Myocyte (in vitro differentiated cells): ENCODE measurements at regions not wholly inside any gene's neighbourhood (a gene's known extent, or its start where the extent isn't known, plus 50 kb on each side); places are given as distances from the start of the nearest gene placed in this dataset.

Experiments
- DNase-seq: peaks from one replicate; pipeline ENCODE4 v3.0.0-alpha.2; 2012; ENCODE audit warnings: low read depth

- DNase-seq: no peak
Observed at GRCh38 chr1:63038586-63038985, 254.7 kb downstream of the ATG4C start.

DNA sequence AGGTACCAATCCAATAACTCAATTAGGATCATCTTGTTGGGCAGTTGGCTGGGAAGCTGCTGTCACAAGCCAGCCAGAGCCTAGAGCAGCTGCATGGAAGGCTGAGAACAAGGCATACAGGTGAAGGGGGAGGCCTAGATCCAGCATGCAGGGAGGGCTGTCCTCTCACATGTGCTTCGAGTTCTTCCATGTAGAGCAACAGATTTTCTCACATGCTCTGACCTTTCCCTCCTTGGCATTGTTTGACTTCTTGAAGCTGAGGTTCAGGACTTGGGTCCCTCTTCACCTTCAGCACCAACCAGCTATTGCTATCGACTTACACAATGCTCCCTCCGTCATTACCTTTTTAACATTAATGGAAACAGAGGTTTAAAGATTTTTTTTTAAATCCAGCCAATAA lies 257.7 kb downstream of the ATG4C start:
- no peak for DNase-seq

DNA sequence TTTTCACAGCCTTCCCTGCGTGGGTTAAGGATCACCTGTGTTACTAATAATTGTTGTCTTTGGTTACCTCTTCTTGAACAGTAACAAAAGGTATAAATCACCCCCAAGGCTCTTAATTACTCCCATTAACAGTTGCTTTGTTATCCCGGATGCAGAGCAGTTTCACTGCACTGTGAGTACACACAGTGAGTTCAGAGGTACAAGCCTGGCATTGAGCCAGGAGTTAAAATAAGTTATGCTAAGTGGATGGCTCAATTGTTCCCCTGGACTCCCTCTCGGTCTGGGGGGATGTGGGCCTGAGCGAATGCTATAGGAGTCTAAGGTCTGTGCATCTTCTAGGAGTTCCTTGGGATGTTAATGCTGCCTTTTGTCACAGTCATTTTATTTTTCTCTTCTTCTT lies 258.3 kb downstream of the ATG4C start:
- DNase-seq: no peak

DNA sequence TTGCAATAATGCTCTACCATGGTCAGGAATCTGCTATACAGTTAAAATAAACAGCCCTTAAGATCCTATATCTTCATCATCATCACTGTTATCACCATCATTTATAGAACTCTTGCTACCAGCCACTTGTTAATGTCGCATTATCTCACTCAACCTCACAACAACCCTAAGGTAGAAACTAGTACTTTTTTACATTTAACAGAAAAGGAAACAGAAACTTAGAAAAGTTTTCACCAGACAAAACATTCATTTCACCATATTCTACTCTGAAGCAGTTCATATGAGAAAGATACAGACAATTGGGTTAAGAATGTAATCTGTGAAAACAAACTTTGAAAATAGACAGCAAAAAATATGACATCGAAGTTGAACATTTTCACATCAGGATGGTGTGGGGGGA lies 262.6 kb downstream of the ATG4C start:
- DNase-seq: no peak

DNA sequence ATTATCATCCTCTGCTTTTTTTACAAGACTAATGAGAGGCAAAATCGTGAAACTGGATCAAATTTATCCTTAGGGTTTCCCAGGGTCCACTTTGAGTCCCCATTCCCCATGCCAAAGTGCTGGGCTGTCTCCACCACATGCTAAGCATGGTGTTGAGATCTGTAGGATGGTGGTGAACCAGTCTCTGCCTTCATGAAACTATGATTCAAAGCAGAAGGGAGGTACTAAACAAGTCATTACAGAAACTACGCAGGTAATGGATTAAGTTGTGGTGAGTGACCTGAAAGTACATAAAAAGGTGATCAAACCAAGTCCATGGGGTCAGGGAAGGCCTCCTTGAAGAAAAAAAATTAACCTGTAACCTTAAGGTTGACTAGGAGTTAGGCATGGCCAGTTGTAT lies 265.2 kb downstream of the ATG4C start:
- no peak for DNase-seq

- DNase-seq: no peak
Observed at GRCh38 chr1:63051356-63051755, 267.4 kb downstream of the ATG4C start.

DNA sequence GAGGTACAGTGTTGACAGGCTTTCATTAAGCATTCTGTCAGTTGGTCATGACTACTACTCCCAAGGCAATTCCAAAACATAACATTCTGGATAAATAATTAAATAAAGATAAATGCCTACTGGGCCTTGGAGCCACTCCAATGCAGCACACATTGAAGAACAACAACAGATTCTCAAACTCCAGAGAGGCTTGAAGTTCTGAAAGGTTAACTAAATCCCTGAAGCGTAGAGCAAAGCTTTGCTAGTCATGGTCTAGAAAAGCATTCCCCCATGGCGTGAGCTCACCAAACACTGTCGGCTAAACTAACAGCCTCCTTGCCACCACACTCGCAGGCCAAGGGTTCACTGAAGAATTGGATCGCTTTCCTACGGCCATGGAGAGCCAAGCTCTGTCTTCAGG lies 268.0 kb downstream of the ATG4C start:
- DNase-seq: no peak

- no peak for DNase-seq
Observed at GRCh38 chr1:63054184-63054583, 268.2 kb upstream of the FOXD3 start.

- DNase-seq: no peak
Observed at GRCh38 chr1:63063367-63063766, 259.0 kb upstream of the FOXD3 start.

DNA sequence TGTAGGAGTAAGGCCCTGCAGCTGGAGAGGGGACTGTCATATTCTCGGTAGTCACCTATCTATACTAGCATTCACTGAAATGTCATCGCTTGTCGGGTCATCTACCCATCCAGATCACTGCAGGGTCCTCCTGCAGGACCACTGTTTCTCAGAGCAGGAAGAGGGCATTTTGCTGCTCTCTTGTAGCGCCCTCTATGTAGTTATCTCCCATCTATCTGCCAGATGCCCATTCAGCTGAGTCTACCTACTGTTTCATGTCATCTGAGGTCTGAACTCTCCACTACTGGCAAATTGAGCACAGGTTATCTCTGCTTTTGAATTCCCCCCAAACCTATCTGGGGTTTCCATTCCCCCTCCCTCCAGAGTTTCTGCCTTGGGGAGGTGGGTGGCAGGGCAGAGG lies 258.2 kb upstream of the FOXD3 start:
- DNase-seq: no peak

DNA sequence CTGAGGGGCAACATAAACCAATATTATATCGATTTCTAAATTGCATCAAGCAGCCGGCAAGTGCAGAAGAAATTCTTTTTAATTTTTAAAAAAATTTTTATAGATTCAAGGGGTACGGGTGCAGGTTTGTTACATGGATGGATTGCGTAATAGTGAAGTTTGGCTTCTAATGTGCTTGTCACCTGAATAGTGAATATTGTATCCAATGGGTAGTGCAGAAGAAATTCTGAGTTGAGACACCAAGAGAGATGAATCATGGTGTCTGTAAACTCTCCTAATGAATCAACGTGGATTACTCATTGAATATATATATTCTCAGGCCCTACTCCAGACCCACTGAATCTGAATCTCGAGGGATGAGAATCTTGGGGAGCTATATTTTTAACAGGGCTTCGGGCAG lies 253.7 kb upstream of the FOXD3 start:
- no peak for DNase-seq

- no peak for DNase-seq
Observed at GRCh38 chr1:63069214-63069613, 253.2 kb upstream of the FOXD3 start.

- DNase-seq: no peak
Observed at GRCh38 chr1:63073309-63074306, 248.8 kb upstream of the FOXD3 start.

DNA sequence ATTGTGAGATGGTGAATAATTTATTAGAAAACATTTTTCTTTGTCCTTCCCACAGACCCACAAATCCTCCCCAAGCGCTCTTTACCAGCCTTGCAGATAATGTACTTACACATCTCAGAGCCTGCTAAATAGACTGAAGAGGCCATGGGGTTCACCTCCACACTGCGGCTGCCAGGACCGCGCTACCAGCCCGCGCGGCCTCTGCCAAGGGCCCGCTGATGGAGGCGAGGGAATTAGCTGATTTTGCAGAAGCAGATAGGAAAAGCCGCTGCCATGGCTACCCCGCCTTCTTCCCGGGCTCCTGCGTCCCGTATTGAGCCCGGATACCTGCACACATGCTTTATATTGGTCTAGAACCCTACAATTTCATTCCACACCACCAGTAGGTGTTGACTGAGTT lies 248.0 kb upstream of the FOXD3 start:
- no peak for DNase-seq

DNA sequence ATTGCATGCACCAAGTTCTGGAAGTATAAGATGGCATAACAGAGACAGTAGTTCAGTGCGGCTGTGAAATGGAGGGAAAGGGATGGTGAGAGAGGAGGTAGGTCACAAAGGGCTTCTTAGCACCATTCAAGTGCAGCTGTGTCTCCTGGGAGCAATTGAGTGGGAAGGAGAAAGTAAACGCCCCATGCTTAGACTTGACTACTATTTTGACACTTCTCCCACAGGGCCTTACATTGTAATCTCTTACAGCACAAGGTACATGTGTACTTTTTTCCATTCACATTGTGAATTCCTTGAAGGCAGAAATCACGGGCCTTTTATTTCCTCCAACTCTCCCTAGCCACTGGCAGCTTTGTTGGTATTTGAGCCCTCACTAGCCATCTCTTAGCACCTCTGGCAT lies 239.6 kb upstream of the FOXD3 start:
- no peak for DNase-seq

GRCh38 chr1:63087966-63088365 lies 234.4 kb upstream of the FOXD3 start:
- DNase-seq: peak; percentile 10

DNA sequence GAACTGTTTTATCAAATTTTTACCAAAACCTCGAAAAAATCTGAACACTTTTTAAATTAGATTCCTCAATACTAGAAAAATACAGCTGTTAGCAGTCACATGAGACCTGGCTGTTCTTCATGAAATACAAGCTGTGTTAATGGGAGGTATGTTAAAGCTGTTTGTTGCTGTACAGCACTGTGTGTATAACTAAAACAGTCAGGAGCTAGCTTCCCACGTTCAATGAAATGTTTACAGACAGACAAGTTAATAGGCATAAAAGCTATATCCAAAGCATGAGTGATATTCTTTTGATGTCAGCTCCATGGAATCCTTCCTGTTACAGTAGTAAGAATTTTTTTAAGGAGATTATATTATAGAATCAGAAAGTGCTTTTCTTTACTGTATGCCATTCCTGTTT lies 223.2 kb upstream of the FOXD3 start:
- no peak for DNase-seq

DNA sequence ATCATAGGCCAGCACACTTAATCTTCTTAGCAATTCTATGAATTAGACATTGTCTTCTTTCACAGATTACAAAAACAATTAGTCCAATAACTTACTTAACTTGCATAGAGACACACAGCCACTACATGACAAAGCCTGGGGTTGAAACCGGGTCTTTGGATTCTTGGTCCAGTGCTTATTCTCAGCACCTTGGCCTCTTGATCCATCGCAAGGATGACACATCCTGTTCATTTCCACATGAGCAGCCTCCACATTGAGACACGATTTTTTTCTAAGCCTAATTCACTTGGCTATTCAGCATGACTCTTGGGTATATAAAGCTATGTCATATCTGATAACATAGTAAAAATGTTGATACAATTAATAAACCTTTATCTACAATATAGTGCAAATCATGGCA lies 221.0 kb upstream of the FOXD3 start:
- no peak for DNase-seq

DNA sequence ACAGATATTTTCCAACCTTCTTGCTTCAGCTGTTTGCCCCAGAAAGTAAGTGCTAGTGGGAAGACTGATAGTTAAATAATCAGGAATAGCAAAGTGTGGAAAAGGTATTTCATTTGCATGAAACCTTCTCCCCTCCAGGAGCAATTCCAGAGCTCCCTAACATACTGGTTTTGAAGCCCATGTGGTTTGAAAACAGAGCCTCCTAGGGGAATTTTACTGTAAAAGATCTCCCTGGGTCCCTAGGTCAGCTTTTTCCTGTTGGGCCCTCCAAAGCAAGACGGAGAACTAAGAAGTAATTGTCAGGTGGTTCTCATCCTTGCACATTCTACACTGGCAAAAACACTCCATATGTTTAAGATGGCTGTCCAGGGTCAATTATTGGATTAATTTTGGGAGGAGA lies 218.7 kb upstream of the FOXD3 start:
- no peak for DNase-seq

DNA sequence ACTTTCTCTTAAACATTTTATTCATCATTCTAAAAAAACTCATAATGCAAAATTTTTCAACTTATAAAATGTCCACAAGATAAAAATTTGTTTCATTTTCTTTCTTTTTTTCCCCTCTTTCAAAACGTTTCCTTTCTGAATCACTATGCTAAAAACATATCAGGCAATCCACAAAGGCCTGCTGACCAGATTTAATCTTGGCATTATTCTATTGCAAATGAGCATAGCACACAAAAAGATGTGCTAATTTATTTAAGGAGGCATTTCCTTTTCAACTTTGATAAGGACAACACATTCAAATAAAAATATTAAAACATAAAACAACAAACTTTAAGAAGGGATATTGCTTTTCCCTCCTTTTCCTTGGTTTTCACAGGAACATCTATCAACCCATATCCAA lies 215.3 kb upstream of the FOXD3 start:
- no peak for DNase-seq

DNA sequence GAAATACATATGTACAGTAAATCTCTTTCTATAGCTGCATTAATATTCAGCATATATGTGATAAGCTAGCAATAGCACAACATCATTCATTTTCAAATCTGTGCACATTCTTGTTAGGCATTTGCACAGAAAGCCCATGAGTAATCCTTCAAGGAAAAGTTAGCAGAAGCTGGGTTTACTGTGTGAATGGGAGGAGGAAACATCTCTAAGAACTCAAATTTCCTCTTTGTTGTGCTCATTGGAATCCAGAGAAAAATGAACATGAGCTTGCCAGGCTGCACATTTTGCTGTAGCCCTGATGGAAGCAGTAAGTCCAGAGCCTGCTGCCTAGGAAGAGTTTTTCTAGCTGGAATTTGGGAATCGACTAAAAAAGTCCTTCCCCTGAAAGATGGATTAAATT lies 214.2 kb upstream of the FOXD3 start:
- no peak for DNase-seq

DNA sequence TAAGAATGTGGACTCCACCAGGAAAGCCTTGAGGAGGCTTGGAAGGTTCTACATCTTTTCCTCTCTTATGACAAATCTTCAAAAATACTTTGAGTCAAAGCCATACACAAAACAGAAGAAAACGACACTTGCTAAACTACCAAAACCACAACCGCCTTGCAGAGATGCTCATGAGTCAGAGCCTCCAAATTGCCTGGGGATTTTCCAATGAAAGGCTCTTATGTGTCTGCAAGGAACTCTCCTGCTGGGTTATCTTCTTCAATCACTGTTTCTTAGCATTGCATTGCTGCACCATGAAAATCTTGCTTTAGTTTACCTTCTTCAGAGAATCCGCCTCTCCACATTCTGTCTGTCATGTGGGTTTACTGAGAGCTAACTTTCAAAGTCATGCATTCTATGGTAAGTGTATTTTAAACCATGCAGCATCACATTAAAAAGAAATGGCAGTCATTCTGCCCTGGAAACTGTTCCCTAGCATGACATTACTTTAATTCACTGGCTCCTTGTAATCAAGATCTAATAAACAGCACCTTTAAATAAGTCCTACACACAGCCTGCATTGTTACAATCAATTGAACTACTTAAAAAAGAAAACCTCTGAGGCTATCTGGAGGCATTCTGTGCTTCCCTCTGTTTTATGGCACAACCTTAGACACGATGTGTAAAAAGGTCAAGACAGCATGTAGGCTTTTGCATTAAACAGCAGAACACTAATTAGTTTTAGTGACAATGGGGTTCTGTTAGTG lies 210.0 kb upstream of the FOXD3 start:
- peak; percentile 73 for DNase-seq

GRCh38 chr1:63115527-63115926 lies 206.8 kb upstream of the FOXD3 start:
- no peak for DNase-seq
